ENCODE measurements at regions not wholly inside any gene's neighbourhood (a gene's known extent, or its start where the extent isn't known, plus 50 kb on each side); places are given as distances from the start of the nearest gene placed in this dataset.

GRCh38 chr15:39157882-39158281 lies 423.0 kb upstream of the THBS1 start:
- H3K27ac ChIP-seq (ENCODE audit: insufficient read depth, low read depth, low read length), result no peak overlapping the region
- no peak for DNase-seq (ENCODE audit: low read depth, low spot score)
- dilution Hi-C loops (cut with MboI; ENCODE audit: extremely low pct_ligation_motif_present, low sequenced_read_pairs), result no loop called here
- H3K4me2 ChIP-seq (ENCODE audit: insufficient read depth, low read length), result no peak overlapping the region
- H4K20me1 ChIP-seq (replicated peaks; ENCODE audit: control insufficient read depth, extremely low read depth, insufficient read depth, low read length), result no peaks in the 10 kb centered on the region
- H3K4me1 ChIP-seq (ENCODE audit: control insufficient read depth, extremely low read depth, insufficient read depth, low read length), result no peaks in the 10 kb centered on the region
- H2AFZ ChIP-seq (ENCODE audit: low read depth, low read length), result no peak overlapping the region
- no peaks in the 10 kb centered on the region for H3K36me3 ChIP-seq (ENCODE audit: control insufficient read depth in 2 of 2, extremely low read depth in 1 of 2, insufficient read depth in 2 of 2, low read length in 2 of 2)
- no peaks in the 10 kb centered on the region for H3K9me3 ChIP-seq (replicated peaks; ENCODE audit: control insufficient read depth, insufficient read depth, low read length)
- BruUV-seq (replicated peaks), result no TSS peak
- CTCF ChIA-PET, result interaction anchor here (1.1 to 1.4 kb wide), 3 partner anchors 10 to 458 kb away, joined by 4 read pairs; no protein-coding TSS in a partner anchor
- no peak for FAIRE-seq
- no peak overlapping the region for H3K4me3 ChIP-seq (replicated peaks in 1 of 3; ENCODE audit: insufficient read depth in 1 of 3, low read depth in 1 of 3, low read length in 3 of 3)
- H3K9ac ChIP-seq (replicated peaks; ENCODE audit: extremely low read depth, insufficient read depth, low read length), result no peak overlapping the region
- H3K9me1 ChIP-seq (replicated peaks; ENCODE audit: control insufficient read depth, extremely low read depth, insufficient read depth, low read length), result no peaks in the 10 kb centered on the region
- no peaks in the 10 kb centered on the region for H3K27me3 ChIP-seq (ENCODE audit: control insufficient read depth in 2 of 2, insufficient read depth in 2 of 2, low read length in 2 of 2)
- no peaks in the 10 kb centered on the region for H3K79me2 ChIP-seq (ENCODE audit: control insufficient read depth, insufficient read depth, low read length)
- TF ChIP-seq POLR2AphosphoS5 (IDR thresholded peaks at IDR 0.05; ENCODE audit: insufficient read depth, low read depth, low read length) (no peak), JUN (IDR thresholded peaks at IDR 0.05; ENCODE audit: borderline replicate concordance, insufficient read depth, insufficient read length, low read depth) (no peak), POLR2A (IDR thresholded peaks at IDR 0.05; ENCODE audit: low read depth, low read length) (no peak), GATA2 (IDR thresholded peaks at IDR 0.05; ENCODE audit: insufficient read depth, insufficient read length, low read depth, low read length) (no peak), FOS (IDR thresholded peaks at IDR 0.05; ENCODE audit: borderline replicate concordance, insufficient read depth, low read length) (no peak), MAX (IDR thresholded peaks at IDR 0.05; ENCODE audit: insufficient read depth, insufficient read length) (no peak), EZH2 (IDR thresholded peaks at IDR 0.05; ENCODE audit: borderline replicate concordance, low read depth, low read length, severe bottlenecking) (no peak), CTCF (IDR thresholded peaks at IDR 0.05; ENCODE audit: extremely low read depth in 1 of 2, insufficient read depth in 1 of 2, low read depth in 1 of 2, low read length in 2 of 2) (no peak), MYC (IDR thresholded peaks at IDR 0.05; ENCODE audit: low read depth, low read length) (no peak)
- intact Hi-C loops (cut with micrococcal nuclease), result no loop called here
- POLR2A ChIA-PET, result no interaction called here

Data from endothelial cell of umbilical vein (primary cell).